SJSA1 (cell line): ENCODE measurements at regions not wholly inside any gene's neighbourhood (a gene's known extent, or its start where the extent isn't known, plus 50 kb on each side); places are given as distances from the start of the nearest gene placed in this dataset.

Experiments used
- DNase-seq, 2 experiments: peaks; one replicate each; pipeline ENCODE4 v3.0.0-alpha.2; 2015 to 2020; ENCODE audit warnings: low spot score in 2 of 2, low read depth in 1 of 2
- H3K27ac ChIP-seq: fragments of 250-450 bp; sonication (Bioruptor Pico); 2 replicates; pipeline ENCODE4 v1.5.1; 2020; ENCODE audit warnings: mild to moderate bottlenecking, moderate library complexity
- H3K27me3 ChIP-seq: fragments of 250-450 bp; sonication (Bioruptor Pico); replicated peaks from 2 replicates; pipeline ENCODE4 v1.5.1; 2020; ENCODE audit warnings: mild to moderate bottlenecking, moderate library complexity
- H3K36me3 ChIP-seq: fragments of 250-450 bp; sonication (Bioruptor Pico); 2 replicates; pipeline ENCODE4 v1.5.1; 2020; ENCODE audit warnings: mild to moderate bottlenecking
- H3K4me1 ChIP-seq: fragments of 250-450 bp; sonication (Bioruptor Pico); replicated peaks from 2 replicates; pipeline ENCODE4 v1.6.1; 2021; ENCODE audit warnings: mild to moderate bottlenecking
- H3K4me3 ChIP-seq: fragments of 250-450 bp; sonication (Bioruptor Pico); 2 replicates; pipeline ENCODE4 v1.5.1; 2020; ENCODE audit warnings: mild to moderate bottlenecking
- H3K9me3 ChIP-seq: fragments of 250-450 bp; sonication (Bioruptor Pico); replicated peaks from 2 replicates; pipeline ENCODE4 v1.5.1; 2020; ENCODE audit warnings: mild to moderate bottlenecking

GRCh38 chr2:150639383-150639782 lies 151.9 kb upstream of the RND3 start:
- Histone ChIP-seq H3K4me1 (peaks cover 19% of the 10 kb centered on the region), H3K36me3 (no peaks in the 10 kb centered on the region), H3K27me3 (no peaks in the 10 kb centered on the region), H3K4me3 (no peak overlapping the region; the same call in 1 of the 2 replicates), H3K27ac (no peak overlapping the region), H3K9me3 (no peaks in the 10 kb centered on the region)
- no peak for DNase-seq

- Histone ChIP-seq H3K4me3 (no peak overlapping the region), H3K9me3 (no peaks in the 10 kb centered on the region), H3K36me3 (no peaks in the 10 kb centered on the region), H3K4me1 (peaks cover 27% of the 10 kb centered on the region), H3K27me3 (no peaks in the 10 kb centered on the region), H3K27ac (no peak overlapping the region)
- no peak for DNase-seq
These were observed 143.9 kb upstream of the RND3 start for GRCh38 chr2:150631236-150631821.

GRCh38 chr2:150630587-150631235 lies 143.2 kb upstream of the RND3 start:
- no peaks in the 10 kb centered on the region for H3K9me3 ChIP-seq
- H3K27ac ChIP-seq: peak overlapping the region; percentile 52
- DNase-seq: peak in 1 of 2 experiments; percentile 42
- peaks cover 27% of the 10 kb centered on the region for H3K4me1 ChIP-seq
- no peaks in the 10 kb centered on the region for H3K27me3 ChIP-seq
- no peak overlapping the region for H3K4me3 ChIP-seq
- H3K36me3 ChIP-seq: no peaks in the 10 kb centered on the region

GRCh38 chr2:150627526-150627925 lies 140.1 kb upstream of the RND3 start:
- H3K4me1 ChIP-seq: peaks cover 34% of the 10 kb centered on the region
- no peaks in the 10 kb centered on the region for H3K9me3 ChIP-seq
- H3K36me3 ChIP-seq: no peaks in the 10 kb centered on the region
- H3K27ac ChIP-seq: peak overlapping the region; percentile 51
- peak in 1 of 2 experiments; percentile 23 for DNase-seq
- no peak overlapping the region for H3K4me3 ChIP-seq
- no peaks in the 10 kb centered on the region for H3K27me3 ChIP-seq

GRCh38 chr2:150626934-150627411 lies 139.5 kb upstream of the RND3 start:
- no peaks in the 10 kb centered on the region for H3K9me3 ChIP-seq
- H3K36me3 ChIP-seq: no peaks in the 10 kb centered on the region
- DNase-seq: peak in 1 of 2 experiments; percentile 30
- H3K27ac ChIP-seq: peak overlapping the region; percentile 51
- H3K27me3 ChIP-seq: no peaks in the 10 kb centered on the region
- H3K4me1 ChIP-seq: peaks cover 38% of the 10 kb centered on the region
- no peak overlapping the region for H3K4me3 ChIP-seq

GRCh38 chr2:150625741-150626140 lies 138.3 kb upstream of the RND3 start:
- Histone ChIP-seq H3K4me1 (peaks cover 45% of the 10 kb centered on the region), H3K9me3 (no peaks in the 10 kb centered on the region), H3K27ac (no peak overlapping the region), H3K27me3 (no peaks in the 10 kb centered on the region), H3K36me3 (no peaks in the 10 kb centered on the region), H3K4me3 (no peak overlapping the region)
- DNase-seq: no peak

GRCh38 chr2:150625303-150625702 lies 137.8 kb upstream of the RND3 start:
- DNase-seq: no peak
- Histone ChIP-seq H3K4me3 (no peak overlapping the region), H3K27me3 (no peaks in the 10 kb centered on the region), H3K36me3 (no peaks in the 10 kb centered on the region), H3K4me1 (peaks cover 46% of the 10 kb centered on the region), H3K27ac (no peak overlapping the region), H3K9me3 (no peaks in the 10 kb centered on the region)

GRCh38 chr2:150624001-150624401 lies 136.5 kb upstream of the RND3 start:
- Histone ChIP-seq H3K36me3 (no peaks in the 10 kb centered on the region), H3K27me3 (no peaks in the 10 kb centered on the region), H3K27ac (no peak overlapping the region), H3K4me3 (no peak overlapping the region), H3K4me1 (peaks cover 55% of the 10 kb centered on the region), H3K9me3 (no peaks in the 10 kb centered on the region)
- DNase-seq: no peak

GRCh38 chr2:150621526-150622213 lies 134.2 kb upstream of the RND3 start:
- no peaks in the 10 kb centered on the region for H3K9me3 ChIP-seq
- peaks cover 40% of the 10 kb centered on the region for H3K4me1 ChIP-seq
- DNase-seq: peak in 1 of 2 experiments; percentile 31
- no peaks in the 10 kb centered on the region for H3K36me3 ChIP-seq
- H3K27ac ChIP-seq: no peak overlapping the region; the same call in 1 of the 2 replicates
- no peaks in the 10 kb centered on the region for H3K27me3 ChIP-seq
- H3K4me3 ChIP-seq: no peak overlapping the region

GRCh38 chr2:150620855-150621254 lies 133.4 kb upstream of the RND3 start:
- H3K27me3 ChIP-seq: no peaks in the 10 kb centered on the region
- H3K4me1 ChIP-seq: peaks cover 36% of the 10 kb centered on the region
- DNase-seq: no peak

GRCh38 chr2:150620416-150620815 lies 132.9 kb upstream of the RND3 start:
- Histone ChIP-seq H3K9me3 (no peaks in the 10 kb centered on the region), H3K27me3 (no peaks in the 10 kb centered on the region), H3K4me3 (no peak overlapping the region), H3K36me3 (no peaks in the 10 kb centered on the region), H3K27ac (no peak overlapping the region), H3K4me1 (peaks cover 36% of the 10 kb centered on the region)
- DNase-seq: no peak

More at GRCh38 chr2:150620855-150621254, 133.4 kb upstream of the RND3 start:
- H3K4me3 ChIP-seq: no peak overlapping the region
- H3K36me3 ChIP-seq: no peaks in the 10 kb centered on the region
- no peak overlapping the region for H3K27ac ChIP-seq
- H3K9me3 ChIP-seq: no peaks in the 10 kb centered on the region

- Histone ChIP-seq H3K9me3 (no peaks in the 10 kb centered on the region), H3K36me3 (no peaks in the 10 kb centered on the region), H3K4me3 (no peak overlapping the region), H3K27ac (no peak overlapping the region), H3K27me3 (no peaks in the 10 kb centered on the region), H3K4me1 (peaks cover 36% of the 10 kb centered on the region)
- peak in 1 of 2 experiments; percentile 39 for DNase-seq
These were observed 132.3 kb upstream of the RND3 start for GRCh38 chr2:150619607-150620330.

GRCh38 chr2:150618245-150618895 lies 130.9 kb upstream of the RND3 start:
- Histone ChIP-seq H3K4me3 (no peak overlapping the region), H3K27me3 (no peaks in the 10 kb centered on the region), H3K27ac (no peak overlapping the region), H3K4me1 (peaks cover 29% of the 10 kb centered on the region), H3K36me3 (no peaks in the 10 kb centered on the region), H3K9me3 (no peaks in the 10 kb centered on the region)
- no peak for DNase-seq
